Breast epithelium (tissue), 4 donors: ENCODE measurements at regions not wholly inside any gene's neighbourhood (a gene's known extent, or its start where the extent isn't known, plus 50 kb on each side); places are given as distances from the start of the nearest gene placed in this dataset.

Source experiments
- DNase-seq, 2 donors: peaks; one replicate each; pipeline ENCODE4 v3.0.0-alpha.2; 2019; ENCODE audit warnings: low spot score in 2 of 2
- H3K27ac ChIP-seq, 2 donors: fragments of 200-600 bp; sonication (generic) in 1 of 2; one replicate each; pipeline ENCODE4 v1.5.1; 2016 to 2019; ENCODE audit warnings: mild to moderate bottlenecking in 1 of 2
- H3K27me3 ChIP-seq, 2 donors: fragments of 200-600 bp; sonication (generic) in 1 of 2; one replicate each; pipeline versions ENCODE4 v1.5.1 to v1.6.0; 2017 to 2019; ENCODE audit warnings: control low read depth in 1 of 2, mild to moderate bottlenecking in 1 of 2
- H3K36me3 ChIP-seq: fragments of 200-600 bp; one replicate; pipeline ENCODE4 v1.5.1; 2019
- H3K4me1 ChIP-seq, 2 donors: fragments of 200-600 bp; sonication (generic); one replicate each; pipeline ENCODE4 v1.5.1; 2016 to 2019; ENCODE audit warnings: control low read depth in 1 of 2
- H3K4me3 ChIP-seq, 3 donors: fragments of 200-600 bp; sonication (generic); 1 replicate in 2 of 3; 2 replicates in 1 of 3; pipeline ENCODE4 v1.5.1; 2016 to 2019; ENCODE audit warnings: mild to moderate bottlenecking in 3 of 3, moderate library complexity in 2 of 3
- H3K9me3 ChIP-seq, 2 donors: fragments of 200-600 bp; sonication (generic) in 1 of 2; one replicate each; pipeline ENCODE4 v1.5.1; 2016 to 2019; ENCODE audit warnings: control low read depth in 1 of 2
- CTCF ChIP-seq, 3 donors: fragments of 450-650 bp; IDR thresholded peaks; one replicate each; pipeline ENCODE4 v1.5.1; 2016 to 2017; ENCODE audit warnings: antibody characterized with exemption in 3 of 3, mild to moderate bottlenecking in 3 of 3, moderate library complexity in 3 of 3
- POLR2A ChIP-seq: fragments of 450-650 bp; IDR thresholded peaks from one replicate; pipeline ENCODE4 v1.6.1; 2016; ENCODE audit warnings: antibody characterized with exemption, mild to moderate bottlenecking, moderate library complexity
- POLR2AphosphoS5 ChIP-seq, 3 donors: sonication (generic); formaldehyde crosslinking; IDR thresholded peaks; one replicate each; pipeline ENCODE4 v1.6.1; 2017; ENCODE audit warnings: antibody characterized with exemption in 3 of 3
- intact Hi-C: fragments of 100-400 bp; cut with DNase I; formaldehyde crosslinking; loops from one replicate; pipeline ENCODE4 v1.15.1; 2023; ENCODE audit warnings: low total_unique reads

GRCh38 chr12:118813778-118814357, 167.5 kb upstream of the SRRM4 start:
- no peaks in the 10 kb centered on the region for H3K4me1 ChIP-seq
- no peak overlapping the region for H3K27ac ChIP-seq
- no peaks in the 10 kb centered on the region for H3K36me3 ChIP-seq
- H3K4me3 ChIP-seq, result no peak overlapping the region
- TF ChIP-seq POLR2AphosphoS5 (IDR thresholded peaks at IDR 0.05) (no peak), CTCF (IDR thresholded peaks at IDR 0.05) (no peak), POLR2A (no peak)
- intact Hi-C loops, result no loop called here
- no peaks in the 10 kb centered on the region for H3K9me3 ChIP-seq
- no peaks in the 10 kb centered on the region for H3K27me3 ChIP-seq
- no peak for DNase-seq

GRCh38 chr12:118816296-118816695, 165.0 kb upstream of the SRRM4 start:
- H3K4me3 ChIP-seq, result no peak overlapping the region

GRCh38 chr12:118821386-118821925, 159.9 kb upstream of the SRRM4 start:
- no peaks in the 10 kb centered on the region for H3K36me3 ChIP-seq
- H3K4me1 ChIP-seq, result no peaks in the 10 kb centered on the region
- no peak for DNase-seq
- intact Hi-C loops, result no loop called here
- H3K9me3 ChIP-seq, result peaks cover 6 to 8% of the 10 kb centered on the region in 2 donors
- TF ChIP-seq POLR2A, result no peak
- no peak for TF ChIP-seq CTCF (IDR thresholded peaks at IDR 0.05)
- TF ChIP-seq POLR2AphosphoS5 (IDR thresholded peaks at IDR 0.05), result no peak
- no peak overlapping the region for H3K4me3 ChIP-seq
- no peak overlapping the region for H3K27ac ChIP-seq
- H3K27me3 ChIP-seq, result no peaks in the 10 kb centered on the region

More at GRCh38 chr12:118816296-118816695, 165.0 kb upstream of the SRRM4 start:
- Histone ChIP-seq H3K27me3 (no peaks in the 10 kb centered on the region), H3K4me1 (no peaks in the 10 kb centered on the region), H3K9me3 (no peaks in the 10 kb centered on the region), H3K27ac (no peak overlapping the region), H3K36me3 (no peaks in the 10 kb centered on the region)
- no peak for DNase-seq
- TF ChIP-seq POLR2AphosphoS5 (IDR thresholded peaks at IDR 0.05) (no peak), CTCF (IDR thresholded peaks at IDR 0.05) (no peak), POLR2A (no peak)
- intact Hi-C loops, result no loop called here

GRCh38 chr12:118822512-118822911, 158.8 kb upstream of the SRRM4 start:
- H3K9me3 ChIP-seq, result peaks cover 8 to 12% of the 10 kb centered on the region in 2 donors
- intact Hi-C loops, result no loop called here
- no peaks in the 10 kb centered on the region for H3K4me1 ChIP-seq
- H3K27ac ChIP-seq, result no peak overlapping the region
- H3K36me3 ChIP-seq, result no peaks in the 10 kb centered on the region
- no peak for TF ChIP-seq POLR2AphosphoS5 (IDR thresholded peaks at IDR 0.05)
- TF ChIP-seq POLR2A, result no peak
- TF ChIP-seq CTCF (IDR thresholded peaks at IDR 0.05), result no peak
- H3K27me3 ChIP-seq, result no peaks in the 10 kb centered on the region
- H3K4me3 ChIP-seq, result no peak overlapping the region
- no peak for DNase-seq

GRCh38 chr12:118827047-118827446, 154.3 kb upstream of the SRRM4 start:
- H3K4me3 ChIP-seq, result no peak overlapping the region
- H3K4me1 ChIP-seq, result no peaks in the 10 kb centered on the region
- no peak for DNase-seq
- no peaks in the 10 kb centered on the region for H3K27me3 ChIP-seq
- intact Hi-C loops, result no loop called here
- peaks cover 8 to 12% of the 10 kb centered on the region in 2 donors for H3K9me3 ChIP-seq
- no peak overlapping the region for H3K27ac ChIP-seq
- TF ChIP-seq POLR2AphosphoS5 (IDR thresholded peaks at IDR 0.05), result no peak
- no peak for TF ChIP-seq POLR2A
- no peak for TF ChIP-seq CTCF (IDR thresholded peaks at IDR 0.05)
- H3K36me3 ChIP-seq, result no peaks in the 10 kb centered on the region
